ENCODE measurements at regions not wholly inside any gene's neighbourhood (a gene's known extent, or its start where the extent isn't known, plus 50 kb on each side); places are given as distances from the start of the nearest gene placed in this dataset.

- Histone ChIP-seq H3K9me3 (no peaks in the 10 kb centered on the region), H3K4me3 (no peak overlapping the region), H3K27ac (no peak overlapping the region), H3K4me1 (no peaks in the 10 kb centered on the region), H3K36me3 (no peaks in the 10 kb centered on the region), H3K27me3 (no peaks in the 10 kb centered on the region)
- DNase-seq: no peak
- no peak for TF ChIP-seq CTCF (IDR thresholded peaks at IDR 0.05)
- intact Hi-C loops (cut with DNase I; ENCODE audit: low total_unique reads): no loop called here
Observed at GRCh38 chr1:81563632-81564031, 237.1 kb upstream of the ADGRL2 start.

- Histone ChIP-seq H3K27ac (no peak overlapping the region), H3K9me3 (no peaks in the 10 kb centered on the region), H3K4me3 (no peak overlapping the region), H3K36me3 (no peaks in the 10 kb centered on the region), H3K4me1 (no peaks in the 10 kb centered on the region), H3K27me3 (no peaks in the 10 kb centered on the region)
- no peak for TF ChIP-seq CTCF (IDR thresholded peaks at IDR 0.05)
- DNase-seq: no peak
- intact Hi-C loops (cut with DNase I; ENCODE audit: low total_unique reads): no loop called here
Observed at GRCh38 chr1:81562934-81563333, 237.8 kb upstream of the ADGRL2 start.

- H3K27ac ChIP-seq: no peak overlapping the region
- intact Hi-C loops (cut with DNase I; ENCODE audit: low total_unique reads): no loop called here
- no peak for TF ChIP-seq CTCF (IDR thresholded peaks at IDR 0.05)
- H3K4me1 ChIP-seq: no peaks in the 10 kb centered on the region
- no peaks in the 10 kb centered on the region for H3K27me3 ChIP-seq
- H3K9me3 ChIP-seq: no peaks in the 10 kb centered on the region
- no peak for DNase-seq
- no peak overlapping the region for H3K4me3 ChIP-seq
- no peaks in the 10 kb centered on the region for H3K36me3 ChIP-seq
Observed at GRCh38 chr1:81560629-81561028, 240.1 kb upstream of the ADGRL2 start.

GRCh38 chr1:81559662-81560350 is 240.9 kb upstream of the ADGRL2 start:
- H3K27me3 ChIP-seq: no peaks in the 10 kb centered on the region
- H3K4me3 ChIP-seq: no peak overlapping the region
- TF ChIP-seq CTCF (IDR thresholded peaks at IDR 0.05): no peak
- H3K4me1 ChIP-seq: no peaks in the 10 kb centered on the region
- intact Hi-C loops (cut with DNase I; ENCODE audit: low total_unique reads): no loop called here
- no peak for DNase-seq
- H3K27ac ChIP-seq: no peak overlapping the region
- H3K36me3 ChIP-seq: no peaks in the 10 kb centered on the region
- H3K9me3 ChIP-seq: no peaks in the 10 kb centered on the region

- H3K27me3 ChIP-seq: no peaks in the 10 kb centered on the region
- H3K36me3 ChIP-seq: no peaks in the 10 kb centered on the region
- H3K4me3 ChIP-seq: no peak overlapping the region
- H3K4me1 ChIP-seq: no peaks in the 10 kb centered on the region
- H3K27ac ChIP-seq: no peak overlapping the region
- DNase-seq: no peak
- TF ChIP-seq CTCF (IDR thresholded peaks at IDR 0.05): no peak
- no peaks in the 10 kb centered on the region for H3K9me3 ChIP-seq
- intact Hi-C loops (cut with DNase I; ENCODE audit: low total_unique reads): no loop called here
Observed at GRCh38 chr1:81558291-81559076, 242.2 kb upstream of the ADGRL2 start.

Data from tibial artery (tissue), 4 donors.